Breast epithelium (tissue), 3 donors: ENCODE measurements at regions not wholly inside any gene's neighbourhood (a gene's known extent, or its start where the extent isn't known, plus 50 kb on each side); places are given as distances from the start of the nearest gene placed in this dataset.

Experiments used
- POLR2AphosphoS5 ChIP-seq, 3 donors: sonication (generic); formaldehyde crosslinking; IDR thresholded peaks; one replicate each; pipeline ENCODE4 v1.6.1; 2017; ENCODE audit warnings: antibody characterized with exemption in 3 of 3
- TF ChIP-seq, protein P1 (sequence below), 3 donors: fragments of 450-650 bp; IDR thresholded peaks; one replicate each; pipeline ENCODE4 v1.5.1; 2016 to 2017; ENCODE audit warnings: antibody characterized with exemption in 3 of 3, mild to moderate bottlenecking in 3 of 3, moderate library complexity in 3 of 3

DNA sequence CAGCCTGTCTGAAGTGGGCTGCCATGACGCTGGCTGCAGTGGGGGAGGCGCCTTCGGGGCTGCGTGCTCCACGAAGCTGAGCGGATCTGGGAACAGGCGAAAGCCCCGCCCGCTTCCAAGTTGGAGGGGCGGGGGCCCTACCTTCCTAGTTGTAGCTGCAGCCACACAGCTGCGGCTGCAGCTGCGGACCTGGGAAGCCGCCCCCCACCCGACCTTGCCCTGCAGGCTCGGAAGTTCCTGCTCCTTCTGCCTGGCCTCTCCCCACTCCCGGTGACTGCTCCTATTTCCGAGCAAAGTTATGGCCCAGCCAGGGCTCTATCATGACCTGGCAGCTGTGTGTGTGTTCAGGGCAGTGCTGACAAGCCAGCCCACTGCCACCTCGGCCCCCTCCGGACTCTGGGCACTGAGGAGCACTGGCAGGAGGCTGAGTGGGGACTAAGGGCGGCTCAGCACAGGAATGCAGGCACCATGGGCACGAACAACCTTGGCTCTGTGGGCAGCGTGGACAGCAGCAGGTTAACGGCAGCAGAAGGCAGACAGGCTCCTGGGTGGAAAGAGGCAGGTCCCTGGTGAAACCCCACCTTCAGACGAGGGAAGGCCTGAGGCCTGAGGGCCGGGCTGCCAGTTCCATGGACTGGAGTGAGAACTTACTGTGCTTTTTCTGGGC lies 352.4 kb upstream of the TMCO5A start:
- TF ChIP-seq, protein P1, sequence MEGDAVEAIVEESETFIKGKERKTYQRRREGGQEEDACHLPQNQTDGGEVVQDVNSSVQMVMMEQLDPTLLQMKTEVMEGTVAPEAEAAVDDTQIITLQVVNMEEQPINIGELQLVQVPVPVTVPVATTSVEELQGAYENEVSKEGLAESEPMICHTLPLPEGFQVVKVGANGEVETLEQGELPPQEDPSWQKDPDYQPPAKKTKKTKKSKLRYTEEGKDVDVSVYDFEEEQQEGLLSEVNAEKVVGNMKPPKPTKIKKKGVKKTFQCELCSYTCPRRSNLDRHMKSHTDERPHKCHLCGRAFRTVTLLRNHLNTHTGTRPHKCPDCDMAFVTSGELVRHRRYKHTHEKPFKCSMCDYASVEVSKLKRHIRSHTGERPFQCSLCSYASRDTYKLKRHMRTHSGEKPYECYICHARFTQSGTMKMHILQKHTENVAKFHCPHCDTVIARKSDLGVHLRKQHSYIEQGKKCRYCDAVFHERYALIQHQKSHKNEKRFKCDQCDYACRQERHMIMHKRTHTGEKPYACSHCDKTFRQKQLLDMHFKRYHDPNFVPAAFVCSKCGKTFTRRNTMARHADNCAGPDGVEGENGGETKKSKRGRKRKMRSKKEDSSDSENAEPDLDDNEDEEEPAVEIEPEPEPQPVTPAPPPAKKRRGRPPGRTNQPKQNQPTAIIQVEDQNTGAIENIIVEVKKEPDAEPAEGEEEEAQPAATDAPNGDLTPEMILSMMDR (IDR thresholded peaks at IDR 0.05) = no peak
- TF ChIP-seq POLR2AphosphoS5 (IDR thresholded peaks at IDR 0.05) = no peak
